HEK293 (cell line): ENCODE measurements at regions not wholly inside any gene's neighbourhood (a gene's known extent, or its start where the extent isn't known, plus 50 kb on each side); places are given as distances from the start of the nearest gene placed in this dataset.
A peak's percentile ranks its signal among the peaks of the same experiment; 100 is the strongest.

Source experiments
- FEZF1 ChIP-seq: fragments of 450-650 bp; formaldehyde crosslinking; IDR thresholded peaks from 2 replicates; pipeline ENCODE4 v1.5.1; 2016; ENCODE audit warnings: missing biosample characterization, missing genetic modification characterization
- HOXD13 ChIP-seq: sonication (generic); formaldehyde crosslinking; IDR thresholded peaks from 2 replicates; pipeline ENCODE4 v1.8.0; 2022; ENCODE audit warnings: missing genetic modification reagents, borderline replicate concordance
- KLF1 ChIP-seq: fragments of 450-650 bp; formaldehyde crosslinking; IDR thresholded peaks from 2 replicates; pipeline ENCODE4 v1.5.1; 2016; ENCODE audit warnings: missing biosample characterization, missing genetic modification characterization
- PRDM6 ChIP-seq: fragments of 450-650 bp; formaldehyde crosslinking; IDR thresholded peaks from 2 replicates; pipeline ENCODE4 v1.5.1; 2017; ENCODE audit warnings: missing biosample characterization, missing genetic modification characterization
- RBAK ChIP-seq: fragments of 450-650 bp; formaldehyde crosslinking; IDR thresholded peaks from 2 replicates; pipeline ENCODE4 v1.5.1; 2016; ENCODE audit warnings: missing biosample characterization, missing genetic modification characterization
- REPIN1 ChIP-seq: fragments of 450-650 bp; formaldehyde crosslinking; IDR thresholded peaks from 2 replicates; pipeline ENCODE4 v1.5.1; 2017; ENCODE audit warnings: missing biosample characterization, missing genetic modification characterization, low read depth
- SCRT1 ChIP-seq: fragments of 450-650 bp; formaldehyde crosslinking; IDR thresholded peaks from 2 replicates; pipeline ENCODE4 v1.5.1; 2016; ENCODE audit warnings: missing biosample characterization, missing genetic modification characterization, borderline replicate concordance
- SETDB1 ChIP-seq: IDR thresholded peaks from one replicate; pipeline ENCODE4 v1.6.1; 2017; ENCODE audit warnings: mild to moderate bottlenecking, low read length, moderate library complexity, mixed read lengths; ENCODE audit not compliant: insufficient read length
- SP2 ChIP-seq: fragments of 450-650 bp; formaldehyde crosslinking; IDR thresholded peaks from 2 replicates; pipeline ENCODE4 v1.5.1; 2016; ENCODE audit warnings: missing biosample characterization, missing genetic modification characterization
- ZBTB17 ChIP-seq: fragments of 450-650 bp; formaldehyde crosslinking; IDR thresholded peaks from 2 replicates; pipeline ENCODE4 v1.5.1; 2016; ENCODE audit warnings: missing biosample characterization, missing genetic modification characterization
- ZBTB21 ChIP-seq: fragments of 450-650 bp; formaldehyde crosslinking; IDR thresholded peaks from 2 replicates; pipeline ENCODE4 v1.5.1; 2017; ENCODE audit warnings: missing biosample characterization, missing genetic modification characterization
- ZNF16 ChIP-seq: fragments of 450-650 bp; formaldehyde crosslinking; IDR thresholded peaks from 2 replicates; pipeline ENCODE4 v1.5.1; 2016; ENCODE audit warnings: low read depth, missing biosample characterization, missing genetic modification characterization
- ZNF169 ChIP-seq: fragments of 450-650 bp; formaldehyde crosslinking; IDR thresholded peaks from 2 replicates; pipeline ENCODE4 v1.5.1; 2016; ENCODE audit warnings: missing biosample characterization, missing genetic modification characterization
- ZNF280D ChIP-seq: fragments of 450-650 bp; formaldehyde crosslinking; IDR thresholded peaks from 2 replicates; pipeline ENCODE4 v1.5.1; 2016; ENCODE audit warnings: missing biosample characterization, missing genetic modification characterization
- ZNF341 ChIP-seq: fragments of 450-650 bp; formaldehyde crosslinking; IDR thresholded peaks from 2 replicates; pipeline ENCODE4; 2016; ENCODE audit warnings: low read depth, missing biosample characterization, missing genetic modification characterization
- ZNF366 ChIP-seq: fragments of 450-650 bp; formaldehyde crosslinking; conservative IDR thresholded peaks from 2 replicates; pipeline ENCODE4 v1.5.1; 2016; ENCODE audit warnings: missing biosample characterization, missing genetic modification characterization
- ZNF692 ChIP-seq: fragments of 450-650 bp; formaldehyde crosslinking; IDR thresholded peaks from 2 replicates; pipeline ENCODE4 v1.5.1; 2016; ENCODE audit warnings: missing biosample characterization, missing genetic modification characterization
- ZNF76 ChIP-seq: fragments of 450-650 bp; formaldehyde crosslinking; IDR thresholded peaks from 2 replicates; pipeline ENCODE4; 2016; ENCODE audit warnings: low read depth, missing biosample characterization, missing genetic modification characterization, borderline replicate concordance
- ZNF843 ChIP-seq: fragments of 450-650 bp; formaldehyde crosslinking; IDR thresholded peaks from 2 replicates; pipeline ENCODE4 v1.5.1; 2016; ENCODE audit warnings: missing biosample characterization, missing genetic modification characterization
- ZSCAN5A ChIP-seq: fragments of 450-650 bp; formaldehyde crosslinking; IDR thresholded peaks from 2 replicates; pipeline ENCODE4 v1.5.1; 2016; ENCODE audit warnings: missing biosample characterization, missing genetic modification characterization
- TF ChIP-seq, protein P1 (sequence below): fragments of 450-650 bp; formaldehyde crosslinking; IDR thresholded peaks from 2 replicates; pipeline ENCODE4 v1.5.1; 2016; ENCODE audit warnings: missing biosample characterization, missing genetic modification characterization
- TF ChIP-seq, protein P2 (sequence below): fragments of 450-650 bp; formaldehyde crosslinking; IDR thresholded peaks from 2 replicates; pipeline ENCODE4 v1.5.1; 2016; ENCODE audit warnings: missing biosample characterization, missing genetic modification characterization
- TF ChIP-seq, protein P3 (sequence below): fragments of 450-650 bp; formaldehyde crosslinking; conservative IDR thresholded peaks from 2 replicates; pipeline ENCODE4 v1.5.1; 2016; ENCODE audit warnings: low read depth, missing biosample characterization, missing genetic modification characterization

DNA sequence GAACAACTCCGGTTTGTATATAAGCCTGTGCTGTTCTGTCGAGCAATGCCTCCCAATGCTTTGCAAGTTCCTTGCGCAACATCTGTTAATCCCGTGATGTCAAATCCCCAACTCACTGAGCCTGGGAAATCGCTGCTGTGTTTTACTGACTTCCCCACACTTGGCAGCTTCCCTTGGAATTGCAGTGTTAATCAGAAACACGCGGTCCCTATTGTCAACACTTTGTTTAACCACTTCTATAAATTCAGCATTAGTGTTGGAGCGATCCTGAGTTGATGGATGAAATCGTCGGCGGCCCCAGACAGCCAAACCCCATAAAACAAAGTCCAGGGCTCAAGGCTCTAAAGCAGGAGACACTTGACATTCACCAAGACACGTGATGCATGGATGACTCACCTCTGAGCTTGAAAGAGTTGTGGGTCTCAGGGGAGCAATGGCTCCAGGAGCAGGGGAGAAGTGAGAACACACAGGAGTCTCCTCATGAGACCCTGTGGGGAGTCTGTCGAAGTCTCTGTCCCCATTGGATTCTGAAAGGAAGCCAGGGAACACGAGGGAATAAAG is 555.3 kb downstream of the MIAT start (continued):
- TF ChIP-seq FEZF1 (tag by site-specific recombination) (peak; percentile 98), ZNF169 (tag by site-specific recombination) (no peak), ZNF280D (tag by site-specific recombination) (no peak), SETDB1 (peak; percentile 64), ZSCAN5A (tag by site-specific recombination) (no peak), SP2 (tag by site-specific recombination) (0 out of 2 replicates have a peak, but pooled peaks have one; percentile 32), PRDM6 (tag by site-specific recombination) (peak; percentile 98), ZNF366 (peak; percentile 99), REPIN1 (tag by site-specific recombination) (no peak), ZNF16 (tag by site-specific recombination) (no peak), KLF1 (tag by site-specific recombination) (no peak; the same call in none of the 2 replicates), HOXD13 (CRISPR knock-in tag) (peak; percentile 92; the same call in 1 of the 2 replicates), SCRT1 (tag by site-specific recombination) (peak; percentile 35; the same call in 1 of the 2 replicates), ZBTB21 (tag by site-specific recombination) (peak; percentile 91), ZNF692 (tag by site-specific recombination) (peak; percentile 87), ZNF341 (tag by site-specific recombination) (peak; percentile 89), ZNF843 (tag by site-specific recombination) (peak; percentile 97), RBAK (tag by site-specific recombination) (no peak), ZNF76 (tag by site-specific recombination) (peak; percentile 67; the same call in 1 of the 2 replicates), ZBTB17 (peak; percentile 95)
- TF ChIP-seq, protein P1, sequence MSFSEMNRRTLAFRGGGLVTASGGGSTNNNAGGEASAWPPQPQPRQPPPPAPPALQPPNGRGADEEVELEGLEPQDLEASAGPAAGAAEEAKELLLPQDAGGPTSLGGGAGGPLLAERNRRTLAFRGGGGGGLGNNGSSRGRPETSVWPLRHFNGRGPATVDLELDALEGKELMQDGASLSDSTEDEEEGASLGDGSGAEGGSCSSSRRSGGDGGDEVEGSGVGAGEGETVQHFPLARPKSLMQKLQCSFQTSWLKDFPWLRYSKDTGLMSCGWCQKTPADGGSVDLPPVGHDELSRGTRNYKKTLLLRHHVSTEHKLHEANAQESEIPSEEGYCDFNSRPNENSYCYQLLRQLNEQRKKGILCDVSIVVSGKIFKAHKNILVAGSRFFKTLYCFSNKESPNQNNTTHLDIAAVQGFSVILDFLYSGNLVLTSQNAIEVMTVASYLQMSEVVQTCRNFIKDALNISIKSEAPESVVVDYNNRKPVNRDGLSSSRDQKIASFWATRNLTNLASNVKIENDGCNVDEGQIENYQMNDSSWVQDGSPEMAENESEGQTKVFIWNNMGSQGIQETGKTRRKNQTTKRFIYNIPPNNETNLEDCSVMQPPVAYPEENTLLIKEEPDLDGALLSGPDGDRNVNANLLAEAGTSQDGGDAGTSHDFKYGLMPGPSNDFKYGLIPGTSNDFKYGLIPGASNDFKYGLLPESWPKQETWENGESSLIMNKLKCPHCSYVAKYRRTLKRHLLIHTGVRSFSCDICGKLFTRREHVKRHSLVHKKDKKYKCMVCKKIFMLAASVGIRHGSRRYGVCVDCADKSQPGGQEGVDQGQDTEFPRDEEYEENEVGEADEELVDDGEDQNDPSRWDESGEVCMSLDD (tag by site-specific recombination) = 0 out of 2 replicates have a peak, but pooled peaks have one; percentile 23
- TF ChIP-seq, protein P2, sequence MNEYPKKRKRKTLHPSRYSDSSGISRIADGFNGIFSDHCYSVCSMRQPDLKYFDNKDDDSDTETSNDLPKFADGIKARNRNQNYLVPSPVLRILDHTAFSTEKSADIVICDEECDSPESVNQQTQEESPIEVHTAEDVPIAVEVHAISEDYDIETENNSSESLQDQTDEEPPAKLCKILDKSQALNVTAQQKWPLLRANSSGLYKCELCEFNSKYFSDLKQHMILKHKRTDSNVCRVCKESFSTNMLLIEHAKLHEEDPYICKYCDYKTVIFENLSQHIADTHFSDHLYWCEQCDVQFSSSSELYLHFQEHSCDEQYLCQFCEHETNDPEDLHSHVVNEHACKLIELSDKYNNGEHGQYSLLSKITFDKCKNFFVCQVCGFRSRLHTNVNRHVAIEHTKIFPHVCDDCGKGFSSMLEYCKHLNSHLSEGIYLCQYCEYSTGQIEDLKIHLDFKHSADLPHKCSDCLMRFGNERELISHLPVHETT = peak; percentile 92
- TF ChIP-seq, protein P3, sequence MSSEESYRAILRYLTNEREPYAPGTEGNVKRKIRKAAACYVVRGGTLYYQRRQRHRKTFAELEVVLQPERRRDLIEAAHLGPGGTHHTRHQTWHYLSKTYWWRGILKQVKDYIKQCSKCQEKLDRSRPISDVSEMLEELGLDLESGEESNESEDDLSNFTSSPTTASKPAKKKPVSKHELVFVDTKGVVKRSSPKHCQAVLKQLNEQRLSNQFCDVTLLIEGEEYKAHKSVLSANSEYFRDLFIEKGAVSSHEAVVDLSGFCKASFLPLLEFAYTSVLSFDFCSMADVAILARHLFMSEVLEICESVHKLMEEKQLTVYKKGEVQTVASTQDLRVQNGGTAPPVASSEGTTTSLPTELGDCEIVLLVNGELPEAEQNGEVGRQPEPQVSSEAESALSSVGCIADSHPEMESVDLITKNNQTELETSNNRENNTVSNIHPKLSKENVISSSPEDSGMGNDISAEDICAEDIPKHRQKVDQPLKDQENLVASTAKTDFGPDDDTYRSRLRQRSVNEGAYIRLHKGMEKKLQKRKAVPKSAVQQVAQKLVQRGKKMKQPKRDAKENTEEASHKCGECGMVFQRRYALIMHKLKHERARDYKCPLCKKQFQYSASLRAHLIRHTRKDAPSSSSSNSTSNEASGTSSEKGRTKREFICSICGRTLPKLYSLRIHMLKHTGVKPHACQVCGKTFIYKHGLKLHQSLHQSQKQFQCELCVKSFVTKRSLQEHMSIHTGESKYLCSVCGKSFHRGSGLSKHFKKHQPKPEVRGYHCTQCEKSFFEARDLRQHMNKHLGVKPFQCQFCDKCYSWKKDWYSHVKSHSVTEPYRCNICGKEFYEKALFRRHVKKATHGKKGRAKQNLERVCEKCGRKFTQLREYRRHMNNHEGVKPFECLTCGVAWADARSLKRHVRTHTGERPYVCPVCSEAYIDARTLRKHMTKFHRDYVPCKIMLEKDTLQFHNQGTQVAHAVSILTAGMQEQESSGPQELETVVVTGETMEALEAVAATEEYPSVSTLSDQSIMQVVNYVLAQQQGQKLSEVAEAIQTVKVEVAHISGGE (tag by site-specific recombination) = no peak
